H9 (cell line): ENCODE measurements at regions not wholly inside any gene's neighbourhood (a gene's known extent, or its start where the extent isn't known, plus 50 kb on each side); places are given as distances from the start of the nearest gene placed in this dataset.

Experiments
- DNase-seq: peaks from one replicate; pipeline ENCODE4 v3.0.0-alpha.2; 2017
- H2AFZ ChIP-seq: one replicate; pipeline ENCODE4 v1.6.1; 2013; ENCODE audit warnings: mild to moderate bottlenecking, low read length, control low read depth, moderate library complexity
- H2AK5ac ChIP-seq: 2 replicates; pipeline ENCODE4 v1.6.1; 2013; ENCODE audit warnings: low read length, control low read depth, mixed read lengths; ENCODE audit not compliant: insufficient read length
- H2BK120ac ChIP-seq: one replicate; pipeline ENCODE4 v1.6.1; 2013; ENCODE audit warnings: low read depth, mild to moderate bottlenecking, low read length, control low read depth, inconsistent platforms; ENCODE audit not compliant: poor library complexity, severe bottlenecking
- H2BK12ac ChIP-seq: 2 replicates; pipeline ENCODE4 v1.6.1; 2013; ENCODE audit warnings: low read length, control low read depth, mixed read lengths, low read depth; ENCODE audit not compliant: insufficient read length
- H2BK15ac ChIP-seq: 2 replicates; pipeline ENCODE4 v1.6.1; 2013; ENCODE audit warnings: low read depth, low read length, control low read depth
- H2BK20ac ChIP-seq: one replicate; pipeline ENCODE4 v1.6.1; 2013; ENCODE audit warnings: low read depth, mild to moderate bottlenecking, low read length, control low read depth, inconsistent platforms; ENCODE audit not compliant: poor library complexity, severe bottlenecking
- H2BK5ac ChIP-seq: 2 replicates; pipeline ENCODE4 v1.6.1; 2013; ENCODE audit warnings: low read length, control low read depth, mixed read lengths; ENCODE audit not compliant: insufficient read length
- H3K14ac ChIP-seq: 2 replicates; pipeline ENCODE4 v1.6.1; 2013; ENCODE audit warnings: low read length, control low read depth; ENCODE audit not compliant: insufficient read depth
- H3K18ac ChIP-seq: 2 replicates; pipeline ENCODE4 v1.6.1; 2013; ENCODE audit warnings: low read depth, mild to moderate bottlenecking, mixed read lengths, low read length, control low read depth; ENCODE audit not compliant: insufficient read length
- H3K23ac ChIP-seq: 2 replicates; pipeline ENCODE4 v1.6.1; 2013; ENCODE audit warnings: low read length, control low read depth, mixed read lengths, low read depth; ENCODE audit not compliant: insufficient read length
- H3K23me2 ChIP-seq: 2 replicates; pipeline ENCODE4 v1.6.1; 2013; ENCODE audit warnings: low read depth, mild to moderate bottlenecking, mixed read lengths, low read length, control low read depth; ENCODE audit not compliant: insufficient read length, poor library complexity, severe bottlenecking
- H3K27ac ChIP-seq: 2 replicates; pipeline ENCODE4 v1.5.1; 2013; ENCODE audit warnings: low read length, control low read depth, mixed read lengths, low read depth; ENCODE audit not compliant: insufficient read length
- H3K27me3 ChIP-seq: 2 replicates; pipeline ENCODE4 v1.6.1; 2013; ENCODE audit warnings: low read length, control low read depth, inconsistent platforms; ENCODE audit not compliant: insufficient read depth
- H3K4ac ChIP-seq: 2 replicates; pipeline ENCODE4 v1.6.1; 2013; ENCODE audit warnings: low read depth, mild to moderate bottlenecking, control low read depth, inconsistent platforms, low read length, moderate library complexity
- H3K4me1 ChIP-seq: 2 replicates; pipeline ENCODE4 v1.6.1; 2013; ENCODE audit warnings: low read length, control low read depth, inconsistent platforms; ENCODE audit not compliant: insufficient read depth
- H3K4me2 ChIP-seq: 2 replicates; pipeline ENCODE4 v1.6.1; 2013; ENCODE audit warnings: low read length, control low read depth, mixed read lengths; ENCODE audit not compliant: insufficient read length, insufficient read depth
- H3K56ac ChIP-seq: 2 replicates; pipeline ENCODE4 v1.6.1; 2013; ENCODE audit warnings: low read depth, mild to moderate bottlenecking, mixed read lengths, low read length, control low read depth; ENCODE audit not compliant: insufficient read length
- H3K79me1 ChIP-seq: 2 replicates; pipeline ENCODE4 v1.6.1; 2013; ENCODE audit warnings: low read depth, mild to moderate bottlenecking, moderate library complexity, low read length, control low read depth, inconsistent platforms; ENCODE audit not compliant: insufficient read depth, poor library complexity, severe bottlenecking
- H3K79me2 ChIP-seq: 2 replicates; pipeline ENCODE4 v1.6.1; 2013; ENCODE audit warnings: low read length, control low read depth, inconsistent platforms; ENCODE audit not compliant: insufficient read depth
- H3K9ac ChIP-seq: 2 replicates; pipeline ENCODE4 v1.6.1; 2013; ENCODE audit warnings: low read length, control low read depth, mixed read lengths; ENCODE audit not compliant: insufficient read length; ENCODE audit errors: extremely low read depth
- H3K9me3 ChIP-seq: one replicate; pipeline ENCODE4 v1.6.1; 2013; ENCODE audit warnings: low read depth, low read length, inconsistent platforms; ENCODE audit not compliant: control insufficient read depth
- H3T11ph ChIP-seq: one replicate; pipeline ENCODE4 v1.6.1; 2013; ENCODE audit warnings: mild to moderate bottlenecking, low read length, control low read depth, inconsistent platforms
- H4K20me1 ChIP-seq: one replicate; pipeline ENCODE4 v1.6.1; 2013; ENCODE audit not compliant: control insufficient read depth, insufficient read length, insufficient read depth
- H4K5ac ChIP-seq: 2 replicates; pipeline ENCODE4 v1.6.1; 2013; ENCODE audit warnings: low read depth, mild to moderate bottlenecking, mixed read lengths, low read length, control low read depth; ENCODE audit not compliant: insufficient read length
- H4K8ac ChIP-seq: replicated peaks from 2 replicates; pipeline ENCODE4 v1.6.1; 2013; ENCODE audit warnings: low read length, control low read depth, mixed read lengths, low read depth; ENCODE audit not compliant: insufficient read length
- H4K91ac ChIP-seq: 2 replicates; pipeline ENCODE4 v1.6.1; 2013; ENCODE audit warnings: low read depth, mild to moderate bottlenecking, moderate library complexity, mixed read lengths, low read length, control low read depth; ENCODE audit not compliant: insufficient read length
- H3K27ac Mint-ChIP-seq, 3 experiments: 2 replicates in 2 of 3; 3 replicates in 1 of 3; pipeline ENCODE4 v1.8.0; 2020 to 2021; ENCODE audit warnings: mixed read lengths in 3 of 3, mild to moderate bottlenecking in 1 of 3, moderate library complexity in 1 of 3
- H3K27me3 Mint-ChIP-seq: 2 replicates; pipeline ENCODE4 v1.8.0; 2021; ENCODE audit warnings: low read depth, mild to moderate bottlenecking, moderate library complexity, mixed read lengths
- H3K36me3 Mint-ChIP-seq, 3 experiments: 2 replicates in 2 of 3; 3 replicates in 1 of 3; pipeline ENCODE4 v1.8.0; 2020 to 2021; ENCODE audit warnings: low read depth in 3 of 3, mixed read lengths in 3 of 3; ENCODE audit not compliant: insufficient read depth in 1 of 3
- H3K4me1 Mint-ChIP-seq, 2 experiments: 2 replicates each; pipeline ENCODE4 v1.8.0; 2020; ENCODE audit warnings: mixed read lengths in 2 of 2
- H3K4me3 Mint-ChIP-seq, 2 experiments: 2 replicates in 1 of 2; 3 replicates in 1 of 2; pipeline ENCODE4 v1.8.0; 2020 to 2021; ENCODE audit warnings: mild to moderate bottlenecking in 2 of 2, mixed read lengths in 2 of 2, moderate library complexity in 1 of 2
- H3K9me3 Mint-ChIP-seq, 2 experiments: 2 replicates in 1 of 2; 3 replicates in 1 of 2; pipeline ENCODE4 v1.8.0; 2020; ENCODE audit warnings: mild to moderate bottlenecking in 2 of 2, mixed read lengths in 2 of 2, moderate library complexity in 1 of 2
- CTCF ChIP-seq: fragments of 200-600 bp; sonication (generic); conservative IDR thresholded peaks from 3 replicates; pipeline ENCODE4 v1.8.0; 2021; ENCODE audit warnings: antibody characterized with exemption, mild to moderate bottlenecking
- WGBS: extraction: QIAGEN DNeasy Blood & Tissue Kit; methylation state at CpG from one replicate; pipeline ENCODE4 v1.1.7; 2013; ENCODE audit warnings: missing lambda C conversion rate, low lambda C conversion rate, mixed read lengths; ENCODE audit not compliant: insufficient read length; ENCODE audit errors: extremely low coverage; 5-methylcytosine and 5-hydroxymethylcytosine counted together

- Histone ChIP-seq H3K9ac (no peak overlapping the region), H4K20me1 (no peaks in the 10 kb centered on the region), H3K79me2 (no peaks in the 10 kb centered on the region), H4K8ac (peak overlapping the region; percentile 41), H2BK5ac (no peak overlapping the region), H2BK20ac (no peak overlapping the region), H3K9me3 (no peaks in the 10 kb centered on the region), H3K27ac (peak overlapping the region; percentile 58), H2AFZ (no peak overlapping the region), H2BK15ac (peak overlapping the region; percentile 24; the same call in 1 of the 2 replicates), H4K5ac (no peak overlapping the region), H3K27me3 (no peaks in the 10 kb centered on the region), H3K79me1 (no peaks in the 10 kb centered on the region), H2BK120ac (no peak overlapping the region), H3K4ac (peak overlapping the region; percentile 37; the same call in 1 of the 2 replicates), H3K18ac (peak overlapping the region; percentile 83), H3K4me2 (peak overlapping the region; percentile 50), H3T11ph (no peak overlapping the region), H3K4me1 (peaks cover 8% of the 10 kb centered on the region; the same call in 1 of the 2 replicates), H3K14ac (peak overlapping the region; percentile 90), H3K56ac (no peak overlapping the region), H4K91ac (no peak overlapping the region), H2AK5ac (peak overlapping the region; percentile 68), H3K23me2 (peaks cover 2% of the 10 kb centered on the region), H2BK12ac (peak overlapping the region; percentile 50), H3K23ac (no peak overlapping the region)
- Mint-ChIP-seq H3K9me3 (peaks cover 0 to 2% of the 10 kb centered on the region in 2 experiments; a peak in 1 of 5 replicates), H3K27me3 (peaks cover 76% of the 10 kb centered on the region), H3K4me1 (peaks cover 69 to 73% of the 10 kb centered on the region in 2 experiments), H3K36me3 (peaks cover 0 to 6% (median 2%) of the 10 kb centered on the region in 3 experiments; a peak in 3 of 7 replicates), H3K4me3 (peak overlapping the region; percentile 40 to 41), H3K27ac (peak overlapping the region; percentile 84 to 97 (median 90))
- peak; percentile 63 for DNase-seq
- no CpG with 5 or more reads among the region's 15 CpGs for WGBS
- no peak for TF ChIP-seq CTCF
Observed at GRCh38 chr16:5450409-5451104, 353.0 kb upstream of the EEF2KMT start.
